Neural progenitor cell (in vitro differentiated cells): ENCODE measurements at regions not wholly inside any gene's neighbourhood (a gene's known extent, or its start where the extent isn't known, plus 50 kb on each side); places are given as distances from the start of the nearest gene placed in this dataset.

ENCODE experiments used
- EZH2 ChIP-seq: fragments of 200-600 bp; sonication (generic); IDR thresholded peaks from 2 replicates; pipeline ENCODE4 v1.6.1; 2017; ENCODE audit warnings: antibody characterized with exemption, mild to moderate bottlenecking, moderate library complexity
- EZH2phosphoT487 ChIP-seq: fragments of 200-600 bp; sonication (generic); IDR thresholded peaks from 2 replicates; pipeline ENCODE4 v1.6.1; 2017; ENCODE audit warnings: antibody characterized with exemption
- TF ChIP-seq, protein P1 (sequence below): fragments of 200-600 bp; sonication (generic); IDR thresholded peaks from 2 replicates; pipeline ENCODE4 v1.5.1; 2017; ENCODE audit warnings: antibody characterized with exemption, mild to moderate bottlenecking

- TF ChIP-seq, protein P1, sequence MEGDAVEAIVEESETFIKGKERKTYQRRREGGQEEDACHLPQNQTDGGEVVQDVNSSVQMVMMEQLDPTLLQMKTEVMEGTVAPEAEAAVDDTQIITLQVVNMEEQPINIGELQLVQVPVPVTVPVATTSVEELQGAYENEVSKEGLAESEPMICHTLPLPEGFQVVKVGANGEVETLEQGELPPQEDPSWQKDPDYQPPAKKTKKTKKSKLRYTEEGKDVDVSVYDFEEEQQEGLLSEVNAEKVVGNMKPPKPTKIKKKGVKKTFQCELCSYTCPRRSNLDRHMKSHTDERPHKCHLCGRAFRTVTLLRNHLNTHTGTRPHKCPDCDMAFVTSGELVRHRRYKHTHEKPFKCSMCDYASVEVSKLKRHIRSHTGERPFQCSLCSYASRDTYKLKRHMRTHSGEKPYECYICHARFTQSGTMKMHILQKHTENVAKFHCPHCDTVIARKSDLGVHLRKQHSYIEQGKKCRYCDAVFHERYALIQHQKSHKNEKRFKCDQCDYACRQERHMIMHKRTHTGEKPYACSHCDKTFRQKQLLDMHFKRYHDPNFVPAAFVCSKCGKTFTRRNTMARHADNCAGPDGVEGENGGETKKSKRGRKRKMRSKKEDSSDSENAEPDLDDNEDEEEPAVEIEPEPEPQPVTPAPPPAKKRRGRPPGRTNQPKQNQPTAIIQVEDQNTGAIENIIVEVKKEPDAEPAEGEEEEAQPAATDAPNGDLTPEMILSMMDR = no peak
- TF ChIP-seq EZH2 = no peak
- no peak for TF ChIP-seq EZH2phosphoT487
Measured at GRCh38 chr12:18828987-18829386, 91.1 kb downstream of the CAPZA3 start.
